ENCODE measurements at regions not wholly inside any gene's neighbourhood (a gene's known extent, or its start where the extent isn't known, plus 50 kb on each side); places are given as distances from the start of the nearest gene placed in this dataset.

- DNase-seq (ENCODE audit: insufficient read length, low spot score) (no peak), FAIRE-seq (no peak)
- TF ChIP-seq, protein P1, sequence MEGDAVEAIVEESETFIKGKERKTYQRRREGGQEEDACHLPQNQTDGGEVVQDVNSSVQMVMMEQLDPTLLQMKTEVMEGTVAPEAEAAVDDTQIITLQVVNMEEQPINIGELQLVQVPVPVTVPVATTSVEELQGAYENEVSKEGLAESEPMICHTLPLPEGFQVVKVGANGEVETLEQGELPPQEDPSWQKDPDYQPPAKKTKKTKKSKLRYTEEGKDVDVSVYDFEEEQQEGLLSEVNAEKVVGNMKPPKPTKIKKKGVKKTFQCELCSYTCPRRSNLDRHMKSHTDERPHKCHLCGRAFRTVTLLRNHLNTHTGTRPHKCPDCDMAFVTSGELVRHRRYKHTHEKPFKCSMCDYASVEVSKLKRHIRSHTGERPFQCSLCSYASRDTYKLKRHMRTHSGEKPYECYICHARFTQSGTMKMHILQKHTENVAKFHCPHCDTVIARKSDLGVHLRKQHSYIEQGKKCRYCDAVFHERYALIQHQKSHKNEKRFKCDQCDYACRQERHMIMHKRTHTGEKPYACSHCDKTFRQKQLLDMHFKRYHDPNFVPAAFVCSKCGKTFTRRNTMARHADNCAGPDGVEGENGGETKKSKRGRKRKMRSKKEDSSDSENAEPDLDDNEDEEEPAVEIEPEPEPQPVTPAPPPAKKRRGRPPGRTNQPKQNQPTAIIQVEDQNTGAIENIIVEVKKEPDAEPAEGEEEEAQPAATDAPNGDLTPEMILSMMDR (IDR thresholded peaks at IDR 0.05; ENCODE audit: insufficient read depth, missing control alignments): no peak
Observed at GRCh38 chr1:172928412-172928811, 122.3 kb downstream of the TNFSF18 start.

DNA sequence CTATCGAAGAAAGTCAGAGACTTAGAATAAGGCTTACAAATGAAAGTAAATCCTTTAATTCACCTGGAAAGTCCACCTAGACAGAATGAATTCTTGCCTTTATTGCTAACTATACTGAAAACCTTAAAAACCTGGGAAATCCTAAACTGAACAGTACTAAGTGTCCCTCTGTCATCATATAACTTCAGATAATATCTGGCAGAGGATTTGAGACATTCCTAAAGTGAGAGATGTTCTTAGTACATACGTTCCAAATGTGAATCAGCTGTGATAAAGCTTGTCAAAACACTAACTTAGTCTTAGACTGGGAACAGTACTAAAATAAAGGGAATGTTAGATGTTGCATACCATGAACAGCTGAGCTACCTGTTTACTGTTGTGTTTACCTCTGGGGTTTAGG is 121.7 kb downstream of the TNFSF18 start:
- DNase-seq (ENCODE audit: insufficient read length, low spot score): no peak
- no peak for FAIRE-seq
- TF ChIP-seq, protein P1 (IDR thresholded peaks at IDR 0.05; ENCODE audit: insufficient read depth, missing control alignments): no peak

GRCh38 chr1:172930142-172930541 is 120.6 kb downstream of the TNFSF18 start:
- FAIRE-seq (no peak), DNase-seq (ENCODE audit: insufficient read length, low spot score) (no peak)
- TF ChIP-seq, protein P1 (IDR thresholded peaks at IDR 0.05; ENCODE audit: insufficient read depth, missing control alignments): no peak

DNA sequence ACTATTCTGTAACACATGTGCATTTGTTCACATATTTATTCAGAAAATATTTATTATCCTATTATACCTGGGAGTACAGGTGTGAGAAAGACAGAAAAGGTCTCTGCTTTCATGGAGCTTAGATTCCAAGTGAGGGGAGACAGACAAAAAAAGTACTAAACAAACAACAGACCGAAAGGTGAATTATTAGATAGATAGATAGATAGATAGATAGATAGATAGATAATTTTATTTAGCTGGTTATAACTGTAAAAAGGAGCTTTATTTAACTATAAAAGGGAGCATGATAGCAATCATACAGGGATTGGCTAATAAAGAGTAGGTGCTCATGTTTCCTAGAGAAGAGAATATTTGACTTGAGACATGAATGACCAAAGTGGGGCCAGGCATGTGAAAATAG is 119.4 kb downstream of the TNFSF18 start:
- FAIRE-seq: no peak
- TF ChIP-seq, protein P1 (IDR thresholded peaks at IDR 0.05; ENCODE audit: insufficient read depth, missing control alignments): no peak
- DNase-seq (ENCODE audit: insufficient read length, low spot score): no peak

DNA sequence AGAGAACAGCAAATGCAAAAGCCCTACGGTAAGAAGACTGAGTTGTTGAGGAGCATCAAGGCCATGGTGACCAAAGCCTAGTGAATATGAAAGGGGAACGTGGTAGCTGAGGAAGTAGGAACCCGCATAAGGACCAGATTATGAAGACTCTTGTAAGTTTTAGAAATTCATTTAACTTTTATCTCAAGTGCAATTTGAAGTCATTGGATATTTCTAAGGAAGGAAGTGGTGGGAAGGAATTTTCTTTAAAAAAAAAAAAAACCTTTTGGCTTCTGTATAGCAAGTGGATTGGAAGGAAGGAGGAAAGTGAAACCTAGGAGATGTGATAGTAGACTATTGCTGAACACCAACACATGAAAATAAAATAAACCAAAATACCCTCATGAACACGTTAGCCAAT is 119.0 kb downstream of the TNFSF18 start:
- TF ChIP-seq, protein P1 (IDR thresholded peaks at IDR 0.05; ENCODE audit: insufficient read depth, missing control alignments): no peak
- no peak for DNase-seq (ENCODE audit: insufficient read length, low spot score)
- no peak for FAIRE-seq

DNA sequence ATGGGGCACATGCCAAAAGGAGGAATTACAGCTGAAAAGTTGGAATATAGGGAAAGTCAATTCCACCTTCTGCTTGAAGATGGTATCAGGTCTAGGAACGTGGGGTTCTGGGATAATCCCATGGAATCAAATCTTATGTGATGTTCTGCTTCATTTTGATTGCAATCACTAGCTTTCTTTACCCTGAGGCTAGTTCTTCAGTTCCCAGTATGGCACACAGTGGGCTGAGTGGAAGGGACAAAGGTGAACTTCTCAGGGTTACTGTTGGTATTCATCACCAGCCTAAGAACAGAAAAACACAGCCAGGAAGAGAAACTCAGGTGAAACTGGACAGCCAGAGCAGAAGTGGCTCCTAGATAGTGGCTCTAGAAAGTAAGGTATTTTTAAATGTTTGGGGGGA is 117.8 kb downstream of the TNFSF18 start:
- TF ChIP-seq, protein P1 (IDR thresholded peaks at IDR 0.05; ENCODE audit: insufficient read depth, missing control alignments): no peak
- DNase-seq (ENCODE audit: insufficient read length, low spot score) (no peak), FAIRE-seq (no peak)

GRCh38 chr1:172934417-172934762 is 116.4 kb downstream of the TNFSF18 start:
- no peak for DNase-seq (ENCODE audit: insufficient read length, low spot score)
- no peak for FAIRE-seq
- TF ChIP-seq, protein P1 (IDR thresholded peaks at IDR 0.05; ENCODE audit: insufficient read depth, missing control alignments): no peak

All from D721Med (cell line).